ENCODE measurements at regions not wholly inside any gene's neighbourhood (a gene's known extent, or its start where the extent isn't known, plus 50 kb on each side); places are given as distances from the start of the nearest gene placed in this dataset.

GRCh38 chr1:244356376-244356775, 95.3 kb downstream of the ADSS2 start:
- H3K4me3 ChIP-seq, result no peak overlapping the region
- TF ChIP-seq POLR2AphosphoS5 (IDR thresholded peaks at IDR 0.05), result no peak
- no peak for TF ChIP-seq POLR2A (IDR thresholded peaks at IDR 0.05)
- no peak for TF ChIP-seq EP300 (IDR thresholded peaks at IDR 0.05)
- no peak for TF ChIP-seq CTCF (IDR thresholded peaks at IDR 0.05)
- H3K4me1 ChIP-seq, result peaks cover 0 to 2% (median 0%) of the 10 kb centered on the region in 3 donors
- ATAC-seq, result no peak
- no peaks in the 10 kb centered on the region for H3K36me3 ChIP-seq
- no peaks in the 10 kb centered on the region for H3K27me3 ChIP-seq
- H3K27ac ChIP-seq, result no peak overlapping the region
- no peaks in the 10 kb centered on the region for H3K9me3 ChIP-seq
- WGBS, 2 donors (ENCODE audit: low coverage in 1 of 2), result 77 to 94% methylated on average over 1 of the region's 1 CpG
